ENCODE measurements at regions not wholly inside any gene's neighbourhood (a gene's known extent, or its start where the extent isn't known, plus 50 kb on each side); places are given as distances from the start of the nearest gene placed in this dataset.

DNA sequence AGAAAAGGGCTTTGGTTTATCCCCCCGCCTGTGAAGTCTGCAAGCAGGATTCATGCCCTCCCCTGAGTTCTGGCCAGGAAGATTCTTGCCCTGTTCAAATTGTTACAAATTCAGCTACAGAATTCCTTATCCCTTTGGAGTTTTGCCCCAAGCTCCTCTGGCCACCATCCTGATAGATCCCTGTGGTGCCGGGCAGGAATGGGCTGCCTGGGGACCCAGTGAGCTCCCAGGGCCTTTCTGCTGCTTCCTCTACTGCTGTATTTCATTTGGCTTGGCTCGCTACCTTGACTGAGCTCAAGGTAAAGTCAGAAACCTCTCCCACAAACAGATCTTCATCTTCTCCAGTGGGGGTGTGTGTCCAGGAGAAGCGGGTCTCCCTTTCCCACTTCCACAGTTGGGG is 194.6 kb upstream of the NBEA start:
- peaks cover 0 to 28% (median 18%) of the 10 kb centered on the region in 7 donors for H3K9me3 Mint-ChIP-seq
- Histone ChIP-seq H3K27ac (ENCODE audit: low read depth in 1 of 2, low read length in 2 of 2) (no peak overlapping the region), H3K27me3 (ENCODE audit: control insufficient read depth in 2 of 2, insufficient read depth in 2 of 2, low read length in 2 of 2) (no peaks in the 10 kb centered on the region), H3K4me2 (replicated peaks; ENCODE audit: extremely low read depth, low read length, poor library complexity, severe bottlenecking) (no peak overlapping the region), H3K4me3 (replicated peaks in 1 of 3; ENCODE audit: low read depth in 2 of 3, low read length in 3 of 3) (no peak overlapping the region), H4K20me1 (ENCODE audit: insufficient read depth, low read length) (no peaks in the 10 kb centered on the region), H3K9ac (ENCODE audit: insufficient read depth, low read length, poor library complexity, severe bottlenecking) (no peak overlapping the region), H3K79me2 (ENCODE audit: insufficient read depth, low read length) (no peaks in the 10 kb centered on the region), H3K9me3 (replicated peaks in 1 of 2; ENCODE audit: control insufficient read depth in 1 of 2, insufficient read depth in 1 of 2, low read length in 2 of 2) (peaks cover 0 to 20% of the 10 kb centered on the region in 2 donors), H2AFZ (ENCODE audit: insufficient read depth, low read depth, low read length, poor library complexity, severe bottlenecking) (no peak overlapping the region), H3K4me1 (ENCODE audit: control insufficient read depth in 1 of 2, insufficient read depth in 2 of 2, low read length in 2 of 2) (no peaks in the 10 kb centered on the region), H3K36me3 (replicated peaks in 1 of 2; ENCODE audit: control insufficient read depth in 1 of 2, insufficient read depth in 2 of 2, low read length in 2 of 2) (no peaks in the 10 kb centered on the region)
- no peak for DNase-seq
- H3K4me1 Mint-ChIP-seq = no peaks in the 10 kb centered on the region
- 100% methylated on average over 2 of the region's 4 CpGs for WGBS (ENCODE audit: insufficient coverage)
- H3K36me3 Mint-ChIP-seq = no peaks in the 10 kb centered on the region
- intact Hi-C loops (cut with micrococcal nuclease) = no loop called here
- no peak overlapping the region for H3K4me3 Mint-ChIP-seq
- no peak overlapping the region for H3K27ac Mint-ChIP-seq
- H3K27me3 Mint-ChIP-seq (ENCODE audit: low read depth in 3 of 3) = peaks cover 0 to 2% (median 2%) of the 10 kb centered on the region in 3 donors
- TF ChIP-seq, protein P1, sequence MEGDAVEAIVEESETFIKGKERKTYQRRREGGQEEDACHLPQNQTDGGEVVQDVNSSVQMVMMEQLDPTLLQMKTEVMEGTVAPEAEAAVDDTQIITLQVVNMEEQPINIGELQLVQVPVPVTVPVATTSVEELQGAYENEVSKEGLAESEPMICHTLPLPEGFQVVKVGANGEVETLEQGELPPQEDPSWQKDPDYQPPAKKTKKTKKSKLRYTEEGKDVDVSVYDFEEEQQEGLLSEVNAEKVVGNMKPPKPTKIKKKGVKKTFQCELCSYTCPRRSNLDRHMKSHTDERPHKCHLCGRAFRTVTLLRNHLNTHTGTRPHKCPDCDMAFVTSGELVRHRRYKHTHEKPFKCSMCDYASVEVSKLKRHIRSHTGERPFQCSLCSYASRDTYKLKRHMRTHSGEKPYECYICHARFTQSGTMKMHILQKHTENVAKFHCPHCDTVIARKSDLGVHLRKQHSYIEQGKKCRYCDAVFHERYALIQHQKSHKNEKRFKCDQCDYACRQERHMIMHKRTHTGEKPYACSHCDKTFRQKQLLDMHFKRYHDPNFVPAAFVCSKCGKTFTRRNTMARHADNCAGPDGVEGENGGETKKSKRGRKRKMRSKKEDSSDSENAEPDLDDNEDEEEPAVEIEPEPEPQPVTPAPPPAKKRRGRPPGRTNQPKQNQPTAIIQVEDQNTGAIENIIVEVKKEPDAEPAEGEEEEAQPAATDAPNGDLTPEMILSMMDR (IDR thresholded peaks at IDR 0.05) = no peak

DNA sequence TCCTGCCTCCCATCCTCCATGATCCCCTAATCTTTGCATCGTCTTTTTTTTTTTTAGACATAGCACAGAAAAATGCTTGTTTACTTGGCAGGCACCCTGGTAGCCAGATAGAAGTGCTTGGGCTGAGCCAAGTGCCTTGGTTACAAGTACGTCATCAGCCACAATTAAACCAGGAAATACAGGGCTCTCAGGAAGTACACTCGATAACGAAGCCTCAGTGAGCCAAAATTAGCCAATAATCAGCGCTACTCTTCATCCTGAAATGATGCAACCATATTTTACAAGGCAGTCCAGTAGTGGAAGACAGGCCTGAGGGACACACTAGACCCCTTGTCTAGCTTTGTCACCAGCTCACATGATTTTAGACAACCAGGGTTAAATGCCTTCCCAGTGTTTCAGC is 194.0 kb upstream of the NBEA start:
- Histone ChIP-seq H3K36me3 (replicated peaks in 1 of 2; ENCODE audit: control insufficient read depth in 1 of 2, insufficient read depth in 2 of 2, low read length in 2 of 2) (no peaks in the 10 kb centered on the region), H3K27ac (ENCODE audit: low read depth in 1 of 2, low read length in 2 of 2) (no peak overlapping the region)

More for the DNA sequence above, 194.0 kb upstream of the NBEA start:
- Histone ChIP-seq H3K27me3 (ENCODE audit: control insufficient read depth in 2 of 2, insufficient read depth in 2 of 2, low read length in 2 of 2) (no peaks in the 10 kb centered on the region), H4K20me1 (ENCODE audit: insufficient read depth, low read length) (no peaks in the 10 kb centered on the region), H3K9me3 (replicated peaks in 1 of 2; ENCODE audit: control insufficient read depth in 1 of 2, insufficient read depth in 1 of 2, low read length in 2 of 2) (peaks cover 0 to 20% of the 10 kb centered on the region in 2 donors), H3K79me2 (ENCODE audit: insufficient read depth, low read length) (no peaks in the 10 kb centered on the region), H3K4me2 (replicated peaks; ENCODE audit: extremely low read depth, low read length, poor library complexity, severe bottlenecking) (no peak overlapping the region), H3K4me1 (ENCODE audit: control insufficient read depth in 1 of 2, insufficient read depth in 2 of 2, low read length in 2 of 2) (no peaks in the 10 kb centered on the region), H3K4me3 (replicated peaks in 1 of 3; ENCODE audit: low read depth in 2 of 3, low read length in 3 of 3) (no peak overlapping the region), H3K9ac (ENCODE audit: insufficient read depth, low read length, poor library complexity, severe bottlenecking) (no peak overlapping the region), H2AFZ (ENCODE audit: insufficient read depth, low read depth, low read length, poor library complexity, severe bottlenecking) (no peak overlapping the region)
- intact Hi-C loops (cut with micrococcal nuclease) = no loop called here
- H3K27me3 Mint-ChIP-seq (ENCODE audit: low read depth in 3 of 3) = peaks cover 0 to 2% (median 2%) of the 10 kb centered on the region in 3 donors
- no peak for DNase-seq
- no peak overlapping the region for H3K27ac Mint-ChIP-seq
- H3K4me1 Mint-ChIP-seq = no peaks in the 10 kb centered on the region
- no peaks in the 10 kb centered on the region for H3K36me3 Mint-ChIP-seq
- no peak overlapping the region for H3K4me3 Mint-ChIP-seq
- H3K9me3 Mint-ChIP-seq = peaks cover 0 to 31% (median 19%) of the 10 kb centered on the region in 7 donors
- WGBS (ENCODE audit: insufficient coverage) = 71% methylated on average over 4 of the region's 5 CpGs
- TF ChIP-seq, protein P1 (IDR thresholded peaks at IDR 0.05) = no peak
